Mesendoderm (in vitro differentiated cells): ENCODE measurements at regions not wholly inside any gene's neighbourhood (a gene's known extent, or its start where the extent isn't known, plus 50 kb on each side); places are given as distances from the start of the nearest gene placed in this dataset.
A peak's percentile ranks its signal among the peaks of the same experiment; 100 is the strongest.

ENCODE experiments used
- DNase-seq: peaks from one replicate; pipeline ENCODE4 v3.0.0; 2013
- H2AK5ac ChIP-seq: 2 replicates; pipeline ENCODE4 v1.6.1; 2013; ENCODE audit warnings: low read length, inconsistent platforms
- H2BK120ac ChIP-seq: 2 replicates; pipeline ENCODE4 v1.6.1; 2013; ENCODE audit warnings: low read depth, mild to moderate bottlenecking, low read length, moderate library complexity, mixed read lengths
- H2BK15ac ChIP-seq: replicated peaks from 2 replicates; pipeline ENCODE4 v1.6.1; 2013; ENCODE audit warnings: low read depth, mild to moderate bottlenecking, moderate library complexity
- H2BK5ac ChIP-seq: 2 replicates; pipeline ENCODE4 v1.6.1; 2013; ENCODE audit warnings: low read length, inconsistent platforms
- H3K18ac ChIP-seq: 2 replicates; pipeline ENCODE4 v1.6.1; 2013; ENCODE audit warnings: mild to moderate bottlenecking, low read length, mixed read lengths
- H3K23ac ChIP-seq: one replicate; pipeline ENCODE4 v1.6.1; 2013; ENCODE audit warnings: low read length
- H3K27ac ChIP-seq: 2 replicates; pipeline ENCODE4 v1.5.1; 2013; ENCODE audit warnings: low read depth, mild to moderate bottlenecking, inconsistent platforms, low read length, moderate library complexity
- H3K27me3 ChIP-seq: 2 replicates; pipeline ENCODE4 v1.6.1; 2013; ENCODE audit warnings: low read length, control low read depth, mild to moderate bottlenecking, inconsistent platforms; ENCODE audit not compliant: insufficient read depth, poor library complexity
- H3K36me3 ChIP-seq: 2 replicates; pipeline ENCODE4 v1.6.1; 2013; ENCODE audit warnings: low read length, inconsistent platforms; ENCODE audit not compliant: control insufficient read depth, insufficient read depth
- H3K4ac ChIP-seq: one replicate; pipeline ENCODE4 v1.6.1; 2013; ENCODE audit warnings: low read depth, mild to moderate bottlenecking, low read length, moderate library complexity
- H3K4me1 ChIP-seq: 2 replicates; pipeline ENCODE4 v1.6.1; 2013; ENCODE audit warnings: low read depth, low read length, inconsistent platforms; ENCODE audit not compliant: control insufficient read depth
- H3K4me2 ChIP-seq: 2 replicates; pipeline ENCODE4 v1.6.1; 2013; ENCODE audit warnings: low read length
- H3K4me3 ChIP-seq: 2 replicates; pipeline ENCODE4 v1.5.1; 2013; ENCODE audit warnings: mild to moderate bottlenecking, low read length
- H3K56ac ChIP-seq: one replicate; pipeline ENCODE4 v1.6.1; 2013; ENCODE audit warnings: low read length
- H3K79me1 ChIP-seq: 2 replicates; pipeline ENCODE4 v1.6.1; 2013; ENCODE audit warnings: low read length, inconsistent platforms
- H3K79me2 ChIP-seq: 2 replicates; pipeline ENCODE4 v1.6.1; 2013; ENCODE audit warnings: mild to moderate bottlenecking, low read length; ENCODE audit not compliant: control insufficient read depth, insufficient read depth
- H3K9ac ChIP-seq: 2 replicates; pipeline ENCODE4 v1.6.1; 2013; ENCODE audit warnings: low read length, inconsistent platforms
- H4K5ac ChIP-seq: one replicate; pipeline ENCODE4 v1.6.1; 2013; ENCODE audit warnings: low read length
- H4K8ac ChIP-seq: one replicate; pipeline ENCODE4 v1.6.1; 2013; ENCODE audit warnings: low read depth, mild to moderate bottlenecking, control low read depth, low read length, moderate library complexity
- WGBS: extraction: QIAGEN DNeasy Blood & Tissue Kit; methylation state at CpG from one replicate; pipeline ENCODE4 v1.1.7; 2013; ENCODE audit warnings: low lambda C conversion rate, missing lambda C conversion rate; ENCODE audit not compliant: insufficient coverage; ENCODE audit errors: extremely low coverage; 5-methylcytosine and 5-hydroxymethylcytosine counted together

GRCh38 chr11:119476666-119477331 lies 53.8 kb upstream of the THY1 start:
- Histone ChIP-seq H3K9ac (no peak overlapping the region), H3K4me3 (no peak overlapping the region), H4K8ac (no peak overlapping the region), H3K27ac (no peak overlapping the region), H3K56ac (no peak overlapping the region), H3K79me1 (no peaks in the 10 kb centered on the region), H3K4me2 (no peak overlapping the region), H2AK5ac (no peak overlapping the region), H2BK15ac (no peak overlapping the region), H3K23ac (no peak overlapping the region), H4K5ac (no peak overlapping the region), H3K27me3 (no peaks in the 10 kb centered on the region), H3K79me2 (no peaks in the 10 kb centered on the region), H3K36me3 (no peaks in the 10 kb centered on the region), H3K4ac (no peak overlapping the region), H3K18ac (no peak overlapping the region), H3K4me1 (no peaks in the 10 kb centered on the region), H2BK5ac (no peak overlapping the region), H2BK120ac (no peak overlapping the region)
- DNase-seq: no peak
- WGBS: no CpG with 5 or more reads among the region's 10 CpGs

- no peak overlapping the region for H3K56ac ChIP-seq
- no peaks in the 10 kb centered on the region for H3K79me1 ChIP-seq
- H2AK5ac ChIP-seq: no peak overlapping the region
- H4K5ac ChIP-seq: no peak overlapping the region
- H3K23ac ChIP-seq: no peak overlapping the region
- no peak for DNase-seq
- H3K9ac ChIP-seq: no peak overlapping the region
- H2BK15ac ChIP-seq: no peak overlapping the region
- no peak overlapping the region for H3K4me2 ChIP-seq
- no peak overlapping the region for H3K4ac ChIP-seq
- no peak overlapping the region for H4K8ac ChIP-seq
- no peak overlapping the region for H3K27ac ChIP-seq
- H2BK120ac ChIP-seq: no peak overlapping the region
- no peak overlapping the region for H3K18ac ChIP-seq
- 100% methylated on average over 2 of the region's 2 CpGs for WGBS
- no peaks in the 10 kb centered on the region for H3K79me2 ChIP-seq
- H3K36me3 ChIP-seq: no peaks in the 10 kb centered on the region
- no peak overlapping the region for H2BK5ac ChIP-seq
- peaks cover 3% of the 10 kb centered on the region for H3K4me1 ChIP-seq
- H3K4me3 ChIP-seq: no peak overlapping the region
- H3K27me3 ChIP-seq: no peaks in the 10 kb centered on the region
These were observed 53.1 kb upstream of the THY1 start for GRCh38 chr11:119476038-119476437.

GRCh38 chr11:119474682-119475596 lies 52.0 kb upstream of the THY1 start:
- peak; percentile 84 for DNase-seq
- no peak overlapping the region for H3K27ac ChIP-seq

GRCh38 chr11:119473901-119474681 lies 51.1 kb upstream of the THY1 start:
- Histone ChIP-seq H3K4me1 (peaks cover 3% of the 10 kb centered on the region), H3K79me1 (no peaks in the 10 kb centered on the region), H4K8ac (no peak overlapping the region), H3K18ac (no peak overlapping the region), H3K4ac (no peak overlapping the region), H4K5ac (no peak overlapping the region), H3K9ac (no peak overlapping the region), H2AK5ac (no peak overlapping the region), H3K27ac (no peak overlapping the region), H3K4me3 (no peak overlapping the region), H3K36me3 (no peaks in the 10 kb centered on the region), H3K56ac (no peak overlapping the region), H2BK120ac (no peak overlapping the region), H2BK15ac (no peak overlapping the region), H2BK5ac (no peak overlapping the region), H3K4me2 (no peak overlapping the region), H3K27me3 (no peaks in the 10 kb centered on the region), H3K23ac (no peak overlapping the region), H3K79me2 (no peaks in the 10 kb centered on the region)
- WGBS: no CpG with 5 or more reads among the region's 12 CpGs
- DNase-seq: no peak

More at GRCh38 chr11:119474682-119475596, 52.0 kb upstream of the THY1 start:
- H3K56ac ChIP-seq: no peak overlapping the region
- no peak overlapping the region for H4K5ac ChIP-seq
- H3K4me2 ChIP-seq: no peak overlapping the region
- H3K9ac ChIP-seq: no peak overlapping the region
- no peak overlapping the region for H2BK120ac ChIP-seq
- no CpG with 5 or more reads among the region's 9 CpGs for WGBS
- no peak overlapping the region for H3K18ac ChIP-seq
- no peak overlapping the region for H2BK15ac ChIP-seq
- H3K23ac ChIP-seq: no peak overlapping the region
- H3K79me2 ChIP-seq: no peaks in the 10 kb centered on the region
- H3K4ac ChIP-seq: no peak overlapping the region
- H3K36me3 ChIP-seq: no peaks in the 10 kb centered on the region
- no peak overlapping the region for H4K8ac ChIP-seq
- no peak overlapping the region for H2AK5ac ChIP-seq
- no peaks in the 10 kb centered on the region for H3K79me1 ChIP-seq
- H3K27me3 ChIP-seq: no peaks in the 10 kb centered on the region
- peaks cover 3% of the 10 kb centered on the region for H3K4me1 ChIP-seq
- no peak overlapping the region for H2BK5ac ChIP-seq
- no peak overlapping the region for H3K4me3 ChIP-seq

- Histone ChIP-seq H3K4me3 (no peak overlapping the region), H3K4ac (no peak overlapping the region), H2AK5ac (no peak overlapping the region), H2BK5ac (no peak overlapping the region), H3K18ac (no peak overlapping the region), H3K4me1 (peaks cover 3% of the 10 kb centered on the region), H2BK15ac (no peak overlapping the region), H2BK120ac (no peak overlapping the region), H3K27me3 (no peaks in the 10 kb centered on the region), H4K5ac (no peak overlapping the region), H3K36me3 (no peaks in the 10 kb centered on the region), H3K9ac (no peak overlapping the region), H4K8ac (no peak overlapping the region), H3K27ac (no peak overlapping the region), H3K56ac (no peak overlapping the region), H3K79me1 (no peaks in the 10 kb centered on the region), H3K79me2 (no peaks in the 10 kb centered on the region), H3K4me2 (no peak overlapping the region), H3K23ac (no peak overlapping the region)
- no CpG with 5 or more reads among the region's 9 CpGs for WGBS
- DNase-seq: no peak
These were observed 50.3 kb upstream of the THY1 start for GRCh38 chr11:119473226-119473625.
